Body of pancreas (tissue), 4 donors: ENCODE measurements at regions not wholly inside any gene's neighbourhood (a gene's known extent, or its start where the extent isn't known, plus 50 kb on each side); places are given as distances from the start of the nearest gene placed in this dataset.

Experiments used
- CTCF ChIP-seq, 7 experiments: fragments of 450-650 bp in 4 of 7; fragments of 200-600 bp in 3 of 7; sonication (generic) in 3 of 7; IDR thresholded peaks; one replicate each; pipeline ENCODE4 v1.5.1; 2016 to 2019; ENCODE audit warnings: antibody characterized with exemption in 7 of 7
- POLR2A ChIP-seq, 3 donors: fragments of 450-650 bp; IDR thresholded peaks; one replicate each; pipeline ENCODE4 v1.6.1; 2016; ENCODE audit warnings: antibody characterized with exemption in 3 of 3, mild to moderate bottlenecking in 2 of 3

- TF ChIP-seq POLR2A (IDR thresholded peaks at IDR 0.05), result no peak
- TF ChIP-seq CTCF (IDR thresholded peaks at IDR 0.05), result no peak
Observed at GRCh38 chr6:208938-209337, 83.3 kb upstream of the DUSP22 start.
